ENCODE measurements at regions not wholly inside any gene's neighbourhood (a gene's known extent, or its start where the extent isn't known, plus 50 kb on each side); places are given as distances from the start of the nearest gene placed in this dataset.

GRCh38 chr16:35440875-35441274 is 1981.5 kb downstream of the TP53TG3F start:
- TF ChIP-seq ELF4 (IDR thresholded peaks at IDR 0.05) (no peak), BHLHE40 (IDR thresholded peaks at IDR 0.05; ENCODE audit: borderline replicate concordance) (no peak), SP1 (IDR thresholded peaks at IDR 0.05) (no peak), HDGF (IDR thresholded peaks at IDR 0.05; ENCODE audit: borderline replicate concordance) (no peak), FOXA1 (IDR thresholded peaks at IDR 0.05) (no peak), FOXM1 (IDR thresholded peaks at IDR 0.05; ENCODE audit: borderline replicate concordance) (no peak), ARNT (IDR thresholded peaks at IDR 0.05) (no peak), LEF1 (IDR thresholded peaks at IDR 0.05; ENCODE audit: borderline replicate concordance) (no peak), FOXK2 (IDR thresholded peaks at IDR 0.05) (no peak)

Measured in HEK293T (cell line).